Gastroesophageal sphincter (tissue), 3 donors: ENCODE measurements at regions not wholly inside any gene's neighbourhood (a gene's known extent, or its start where the extent isn't known, plus 50 kb on each side); places are given as distances from the start of the nearest gene placed in this dataset.

Experiments
- POLR2A ChIP-seq, 2 donors: fragments of 450-650 bp; IDR thresholded peaks; one replicate each; pipeline ENCODE4 v1.6.1; 2017; ENCODE audit warnings: antibody characterized with exemption in 2 of 2, mild to moderate bottlenecking in 2 of 2, moderate library complexity in 1 of 2
- POLR2AphosphoS5 ChIP-seq: sonication (generic); formaldehyde crosslinking; IDR thresholded peaks from one replicate; pipeline ENCODE4 v1.6.1; 2017; ENCODE audit warnings: antibody characterized with exemption
- TF ChIP-seq, protein P1 (sequence below), 4 experiments: fragments of 200-600 bp in 2 of 4; fragments of 450-650 bp in 2 of 4; sonication (generic) in 1 of 4; IDR thresholded peaks; one replicate each; pipeline ENCODE4 v1.5.1; 2017 to 2019; ENCODE audit warnings: antibody characterized with exemption in 4 of 4, mild to moderate bottlenecking in 2 of 4, moderate library complexity in 2 of 4

DNA sequence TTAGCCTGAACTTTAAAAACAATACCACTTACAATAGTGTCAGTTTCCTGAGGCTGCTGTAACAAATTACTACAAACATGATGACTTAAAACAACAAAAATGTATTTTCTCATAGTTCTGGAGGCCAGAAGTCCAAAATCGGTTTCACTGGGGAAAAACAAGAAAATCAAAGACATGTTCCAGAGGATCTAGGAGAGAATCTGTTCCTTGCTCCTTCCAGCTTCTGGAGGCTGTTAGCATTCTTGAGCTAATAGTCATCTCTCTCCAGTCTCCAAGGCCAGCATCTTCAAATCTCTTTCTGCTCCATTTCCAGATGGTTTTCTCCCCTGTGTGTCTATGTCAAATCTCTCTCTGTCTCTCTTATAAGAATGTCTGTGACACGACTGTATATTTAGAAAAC, 67.6 kb upstream of the TEAD1 start:
- TF ChIP-seq, protein P1, sequence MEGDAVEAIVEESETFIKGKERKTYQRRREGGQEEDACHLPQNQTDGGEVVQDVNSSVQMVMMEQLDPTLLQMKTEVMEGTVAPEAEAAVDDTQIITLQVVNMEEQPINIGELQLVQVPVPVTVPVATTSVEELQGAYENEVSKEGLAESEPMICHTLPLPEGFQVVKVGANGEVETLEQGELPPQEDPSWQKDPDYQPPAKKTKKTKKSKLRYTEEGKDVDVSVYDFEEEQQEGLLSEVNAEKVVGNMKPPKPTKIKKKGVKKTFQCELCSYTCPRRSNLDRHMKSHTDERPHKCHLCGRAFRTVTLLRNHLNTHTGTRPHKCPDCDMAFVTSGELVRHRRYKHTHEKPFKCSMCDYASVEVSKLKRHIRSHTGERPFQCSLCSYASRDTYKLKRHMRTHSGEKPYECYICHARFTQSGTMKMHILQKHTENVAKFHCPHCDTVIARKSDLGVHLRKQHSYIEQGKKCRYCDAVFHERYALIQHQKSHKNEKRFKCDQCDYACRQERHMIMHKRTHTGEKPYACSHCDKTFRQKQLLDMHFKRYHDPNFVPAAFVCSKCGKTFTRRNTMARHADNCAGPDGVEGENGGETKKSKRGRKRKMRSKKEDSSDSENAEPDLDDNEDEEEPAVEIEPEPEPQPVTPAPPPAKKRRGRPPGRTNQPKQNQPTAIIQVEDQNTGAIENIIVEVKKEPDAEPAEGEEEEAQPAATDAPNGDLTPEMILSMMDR (IDR thresholded peaks at IDR 0.05) = no peak
- TF ChIP-seq POLR2AphosphoS5 = no peak
- TF ChIP-seq POLR2A (IDR thresholded peaks at IDR 0.05) = no peak
